Astrocyte (in vitro differentiated cells and primary cell): ENCODE measurements at regions not wholly inside any gene's neighbourhood (a gene's known extent, or its start where the extent isn't known, plus 50 kb on each side); places are given as distances from the start of the nearest gene placed in this dataset.

Source experiments
- CTCF ChIP-seq: IDR thresholded peaks from 2 replicates; pipeline ENCODE4 v1.5.1; 2011; ENCODE audit warnings: low read depth, mild to moderate bottlenecking, inconsistent platforms, low read length, moderate library complexity; ENCODE audit not compliant: insufficient read depth
- EZH2 ChIP-seq: IDR thresholded peaks from 2 replicates; pipeline ENCODE4 v1.6.1; 2012; ENCODE audit warnings: mild to moderate bottlenecking, low read length, inconsistent platforms; ENCODE audit not compliant: insufficient read depth

GRCh38 chr10:130971123-130971435, 340.4 kb downstream of the TCERG1L start:
- no peak for TF ChIP-seq CTCF
- no peak for TF ChIP-seq EZH2
